ENCODE measurements at regions not wholly inside any gene's neighbourhood (a gene's known extent, or its start where the extent isn't known, plus 50 kb on each side); places are given as distances from the start of the nearest gene placed in this dataset.

DNA sequence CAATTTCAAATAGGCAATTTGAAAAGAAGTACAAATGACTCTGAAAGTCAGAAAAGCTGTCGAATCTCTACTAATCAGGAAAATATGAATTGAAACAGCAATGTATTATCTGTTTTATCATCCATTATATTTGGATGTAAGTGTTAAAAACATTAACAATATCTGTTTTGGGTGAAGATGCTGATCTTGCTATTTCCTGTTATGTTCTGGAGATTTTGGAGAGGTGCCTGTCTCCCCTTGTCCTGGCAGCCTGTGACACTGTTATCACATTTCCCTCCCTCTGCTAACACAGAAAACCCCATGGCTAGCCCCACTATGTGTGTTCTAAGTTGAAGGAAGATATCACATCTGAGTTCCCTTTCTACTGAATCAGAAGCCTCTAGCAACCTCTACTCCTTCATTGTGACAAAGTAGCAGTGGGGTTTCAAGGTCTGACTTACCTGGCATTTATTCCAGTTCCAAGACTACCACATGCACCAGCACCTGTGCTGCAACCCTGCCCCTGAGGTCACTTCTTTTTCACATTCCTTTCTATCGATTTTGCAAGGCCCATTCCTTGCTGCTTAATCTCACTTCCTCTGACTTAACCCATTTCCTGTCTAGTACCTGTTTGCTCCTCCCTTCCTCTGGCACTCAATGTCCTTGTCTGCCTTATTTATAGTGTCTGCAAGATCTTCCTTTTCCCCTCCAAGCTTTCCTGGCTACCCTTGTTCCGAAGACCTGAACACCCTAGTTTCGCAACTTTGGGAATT, 95.5 kb upstream of the COL8A1 start:
- Histone ChIP-seq H3K4me3 (no peak overlapping the region), H3K27me3 (ENCODE audit: control insufficient read depth in 3 of 3, insufficient read depth in 3 of 3, low read length in 2 of 3) (no peaks in the 10 kb centered on the region), H3K9ac (ENCODE audit: insufficient read depth in 1 of 2, low read length in 2 of 2) (no peak overlapping the region), H3K27ac (ENCODE audit: low read depth in 1 of 2, low read length in 1 of 2) (no peak overlapping the region), H3K36me3 (ENCODE audit: control insufficient read depth in 4 of 4, insufficient read depth in 4 of 4, low read length in 4 of 4) (no peaks in the 10 kb centered on the region), H3K4me1 (ENCODE audit: control insufficient read depth in 5 of 5, insufficient read depth in 5 of 5, low read length in 5 of 5) (peaks cover 0 to 5% (median 0%) of the 10 kb centered on the region in 5 donors), H3K9me3 (ENCODE audit: control insufficient read depth in 4 of 4, insufficient read depth in 3 of 4, low read length in 3 of 4) (peaks cover 0 to 3% (median 0%) of the 10 kb centered on the region in 4 donors)
- ATAC-seq (ENCODE audit: insufficient read depth, low FRiP score) = no peak
- no peak for TF ChIP-seq CTCF (IDR thresholded peaks at IDR 0.05; ENCODE audit: control extremely low read depth, extremely low read depth)
- DNase-seq = no peak
- WGBS, 2 donors = 53 to 54% methylated on average over 4 of the region's 4 CpGs

DNA sequence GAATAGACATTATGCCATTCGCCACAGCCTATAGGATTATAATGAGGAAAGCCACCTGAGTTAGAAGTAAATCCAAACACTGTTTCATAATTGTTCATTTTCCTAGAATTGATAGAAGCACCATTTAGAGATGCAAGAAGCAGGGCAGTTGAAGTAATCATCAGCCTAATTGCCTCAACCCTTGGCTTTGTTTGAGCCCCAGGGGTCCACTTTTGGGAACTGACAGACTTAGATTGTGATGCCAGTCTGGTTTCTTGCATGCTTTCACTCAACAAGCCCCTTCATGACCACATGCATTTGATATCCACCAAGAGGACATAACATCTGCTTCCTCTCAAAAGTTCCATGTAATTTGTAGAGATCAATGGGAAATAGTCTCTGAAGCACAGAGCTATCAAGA, 97.2 kb upstream of the COL8A1 start:
- 89 to 92% methylated on average over 1 of the region's 1 CpG for WGBS, 2 donors
- TF ChIP-seq CTCF (IDR thresholded peaks at IDR 0.05; ENCODE audit: control extremely low read depth, extremely low read depth) = no peak
- no peaks in the 10 kb centered on the region for H3K27me3 ChIP-seq (ENCODE audit: control insufficient read depth in 3 of 3, insufficient read depth in 3 of 3, low read length in 2 of 3)

DNA sequence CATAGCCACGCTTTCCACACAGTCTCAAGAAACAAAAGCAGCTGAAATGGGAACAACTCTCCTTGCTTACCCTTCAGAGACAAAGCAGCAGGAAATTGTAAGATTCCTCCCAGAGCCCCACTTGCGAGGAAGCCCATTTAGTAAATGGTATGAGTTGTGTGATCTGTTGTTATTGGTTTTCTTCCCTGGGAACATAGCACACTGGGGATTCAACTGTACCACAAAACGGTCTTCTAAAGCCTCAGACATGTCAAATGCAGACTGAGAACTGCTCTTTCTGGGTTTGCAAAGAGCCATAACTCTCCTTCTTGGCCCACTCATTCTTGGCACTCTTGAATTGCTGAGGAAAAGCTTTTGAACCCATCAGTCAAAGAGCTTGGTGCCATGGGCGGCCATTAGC, 101.0 kb upstream of the COL8A1 start:
- peaks cover 0 to 5% (median 0%) of the 10 kb centered on the region in 5 donors for H3K4me1 ChIP-seq (ENCODE audit: control insufficient read depth in 5 of 5, insufficient read depth in 5 of 5, low read length in 5 of 5)
- TF ChIP-seq CTCF (IDR thresholded peaks at IDR 0.05; ENCODE audit: control extremely low read depth, extremely low read depth) = no peak
- DNase-seq = no peak
- peaks cover 0 to 3% (median 0%) of the 10 kb centered on the region in 4 donors for H3K9me3 ChIP-seq (ENCODE audit: control insufficient read depth in 4 of 4, insufficient read depth in 3 of 4, low read length in 3 of 4)
- no peak overlapping the region for H3K4me3 ChIP-seq
- no peaks in the 10 kb centered on the region for H3K36me3 ChIP-seq (ENCODE audit: control insufficient read depth in 4 of 4, insufficient read depth in 4 of 4, low read length in 4 of 4)
- no peak for ATAC-seq (ENCODE audit: insufficient read depth, low FRiP score)
- WGBS, 2 donors = 82 to 86% methylated on average over 4 of the region's 4 CpGs
- no peak overlapping the region for H3K27ac ChIP-seq (ENCODE audit: low read depth in 1 of 2, low read length in 1 of 2)
- H3K27me3 ChIP-seq (ENCODE audit: control insufficient read depth in 3 of 3, insufficient read depth in 3 of 3, low read length in 2 of 3) = no peaks in the 10 kb centered on the region
- H3K9ac ChIP-seq (ENCODE audit: insufficient read depth in 1 of 2, low read length in 2 of 2) = no peak overlapping the region

More for the DNA sequence above, 97.2 kb upstream of the COL8A1 start:
- H3K4me3 ChIP-seq = no peak overlapping the region
- H3K36me3 ChIP-seq (ENCODE audit: control insufficient read depth in 4 of 4, insufficient read depth in 4 of 4, low read length in 4 of 4) = no peaks in the 10 kb centered on the region
- no peak overlapping the region for H3K27ac ChIP-seq (ENCODE audit: low read depth in 1 of 2, low read length in 1 of 2)
- DNase-seq (no peak), ATAC-seq (ENCODE audit: insufficient read depth, low FRiP score) (no peak)
- H3K4me1 ChIP-seq (ENCODE audit: control insufficient read depth in 5 of 5, insufficient read depth in 5 of 5, low read length in 5 of 5) = peaks cover 0 to 5% (median 4%) of the 10 kb centered on the region in 5 donors
- H3K9me3 ChIP-seq (ENCODE audit: control insufficient read depth in 4 of 4, insufficient read depth in 3 of 4, low read length in 3 of 4) = peaks cover 0 to 3% (median 0%) of the 10 kb centered on the region in 4 donors
- no peak overlapping the region for H3K9ac ChIP-seq (ENCODE audit: insufficient read depth in 1 of 2, low read length in 2 of 2)

Data from lung (tissue), 11 donors.